G401.6 (cell line): ENCODE measurements at regions not wholly inside any gene's neighbourhood (a gene's known extent, or its start where the extent isn't known, plus 50 kb on each side); places are given as distances from the start of the nearest gene placed in this dataset.

ENCODE experiments used
- FAIRE-seq: peaks from 2 replicates; lab custom pipeline; 2012; peaks lifted over from hg19 to GRCh38; lab: Jason Lieb, UNC

- FAIRE-seq: no peak
Observed at GRCh38 chr2:60400462-60401246, 152.8 kb downstream of the BCL11A start.

DNA sequence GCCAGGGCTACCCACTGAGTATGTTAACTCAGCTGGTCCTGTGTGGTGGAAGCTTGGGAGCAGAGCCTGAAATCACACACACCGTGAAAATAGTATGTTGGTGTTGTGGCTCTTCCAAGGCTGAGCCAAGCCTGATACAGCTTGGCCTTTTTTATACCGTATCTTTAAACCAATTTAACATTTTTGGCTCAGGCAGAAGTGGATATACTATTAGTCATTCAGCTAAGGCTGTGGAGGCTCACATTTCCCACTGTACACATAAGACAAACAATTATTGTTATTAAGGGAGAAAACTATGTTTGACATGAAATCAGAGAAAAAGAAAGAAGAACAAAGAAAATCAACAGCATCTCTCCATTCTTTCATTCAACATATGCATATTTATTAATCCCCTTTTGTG lies 159.0 kb downstream of the BCL11A start:
- FAIRE-seq: no peak

- no peak for FAIRE-seq
Observed at GRCh38 chr2:60391649-60392375, 161.6 kb downstream of the BCL11A start.

DNA sequence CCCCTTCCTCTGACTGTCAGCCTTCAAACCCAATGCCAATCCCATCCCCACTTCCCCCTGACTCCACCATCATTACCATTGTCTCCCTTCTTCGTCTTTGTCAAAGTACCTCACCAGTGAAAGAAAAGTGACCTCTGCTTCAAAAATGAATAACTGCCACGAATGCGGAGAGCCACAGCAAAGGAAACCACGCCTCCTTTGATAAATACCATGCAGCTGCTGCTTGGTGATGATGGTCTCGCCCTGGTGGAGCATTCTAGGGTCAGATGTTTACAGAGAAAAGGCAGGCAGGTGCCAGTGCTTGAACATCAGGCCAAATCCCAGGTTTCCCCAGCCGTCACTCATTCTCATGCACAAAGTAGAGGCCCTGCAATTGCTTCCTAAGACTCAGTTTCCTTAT lies 162.2 kb downstream of the BCL11A start:
- no peak for FAIRE-seq

- FAIRE-seq: no peak
Observed at GRCh38 chr2:60386436-60386835, 167.0 kb downstream of the BCL11A start.

GRCh38 chr2:60385648-60386047 lies 167.8 kb downstream of the BCL11A start:
- FAIRE-seq: no peak

DNA sequence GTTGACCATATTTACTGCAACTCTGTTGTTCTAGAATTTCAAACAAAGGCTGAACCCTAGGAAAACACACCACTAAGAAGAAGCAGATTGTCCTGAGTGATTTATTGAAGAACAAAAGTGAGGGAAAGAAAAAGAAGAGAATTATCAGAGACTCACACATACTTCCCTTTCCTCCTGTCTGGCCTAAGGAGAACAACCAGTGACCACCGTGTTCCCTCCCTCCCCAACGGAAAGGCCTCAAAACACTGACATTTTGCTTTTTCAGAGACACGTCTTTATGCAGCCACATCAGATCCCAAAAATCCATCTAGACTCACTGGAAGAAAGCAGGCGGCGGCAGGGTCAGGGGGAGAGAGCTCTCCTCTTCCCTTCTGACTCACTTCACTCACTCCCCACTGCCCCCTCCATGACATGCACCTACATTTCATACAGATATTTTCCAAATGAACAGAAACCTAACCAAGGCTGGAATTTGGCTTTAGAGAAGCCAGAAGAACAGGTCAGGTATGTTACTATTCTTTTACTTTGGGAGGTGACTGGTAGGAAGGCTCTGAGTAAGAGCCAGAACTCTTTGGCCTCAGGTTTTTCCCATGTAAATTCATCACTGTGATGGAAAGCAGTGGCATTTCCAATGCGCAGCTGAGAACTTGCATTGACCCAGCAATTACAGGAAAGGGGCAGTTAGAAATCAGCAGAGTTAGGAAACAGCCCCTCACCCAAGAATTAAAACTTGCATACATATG lies 169.9 kb downstream of the BCL11A start:
- no peak for FAIRE-seq

DNA sequence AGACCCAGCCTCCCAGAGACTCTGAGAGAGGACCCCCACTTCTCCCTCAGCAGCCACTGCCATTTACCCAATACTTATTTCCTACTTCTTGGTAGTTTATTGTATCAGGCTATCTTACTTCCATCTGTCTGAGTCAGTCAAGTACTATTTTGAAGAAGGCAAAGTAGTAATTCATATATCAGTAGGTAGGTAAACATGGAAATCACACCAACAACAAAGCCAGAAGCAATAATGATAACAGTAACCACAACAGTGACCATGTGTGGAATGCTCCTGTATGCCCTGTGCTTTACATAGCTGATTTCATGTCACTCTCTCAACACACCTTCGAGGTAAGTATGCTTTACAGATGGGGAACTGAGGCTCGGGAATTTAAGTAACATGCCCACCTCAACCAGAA lies 173.0 kb downstream of the BCL11A start:
- no peak for FAIRE-seq

DNA sequence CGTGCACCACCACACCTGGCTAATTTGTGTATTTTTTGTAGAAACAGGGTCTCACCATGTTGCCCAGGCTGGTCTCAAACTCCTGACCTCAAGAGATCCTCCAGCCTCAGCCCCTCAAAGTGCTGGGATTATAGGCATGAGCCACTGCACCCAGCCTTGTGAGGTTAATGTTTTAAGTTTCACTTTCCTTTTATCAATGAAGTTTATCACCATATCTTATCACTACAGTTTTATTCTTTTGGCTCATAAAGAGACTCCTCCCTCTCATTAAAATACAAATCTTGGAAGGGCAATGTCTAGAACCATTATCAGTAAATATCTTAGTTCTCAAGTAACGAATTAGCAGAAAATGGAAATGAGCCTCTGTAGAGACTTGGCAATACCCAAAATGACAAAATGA lies 173.8 kb downstream of the BCL11A start:
- FAIRE-seq: no peak

- FAIRE-seq: no peak
Observed at GRCh38 chr2:60379216-60379615, 174.2 kb downstream of the BCL11A start.

DNA sequence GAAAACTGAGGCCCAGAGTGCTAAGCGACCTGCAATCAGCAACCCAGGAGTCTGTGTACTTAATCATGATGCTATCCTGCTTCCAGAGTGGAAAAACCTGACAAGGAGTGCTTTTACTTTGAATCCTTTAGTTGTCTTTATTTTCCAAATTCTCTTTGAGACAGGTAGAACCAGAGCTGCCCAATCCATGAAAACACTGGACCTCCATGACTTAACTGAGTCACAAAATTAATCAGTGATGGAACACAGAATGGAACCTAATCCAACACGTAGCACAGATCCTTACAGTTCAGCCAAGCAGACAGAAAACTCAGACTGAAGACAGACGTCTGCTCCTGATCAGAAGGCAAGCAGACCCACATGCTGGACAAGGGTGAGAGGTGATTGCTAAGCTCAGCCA lies 175.6 kb downstream of the BCL11A start:
- FAIRE-seq: no peak

- FAIRE-seq: no peak
Observed at GRCh38 chr2:60376252-60376651, 177.2 kb downstream of the BCL11A start.

DNA sequence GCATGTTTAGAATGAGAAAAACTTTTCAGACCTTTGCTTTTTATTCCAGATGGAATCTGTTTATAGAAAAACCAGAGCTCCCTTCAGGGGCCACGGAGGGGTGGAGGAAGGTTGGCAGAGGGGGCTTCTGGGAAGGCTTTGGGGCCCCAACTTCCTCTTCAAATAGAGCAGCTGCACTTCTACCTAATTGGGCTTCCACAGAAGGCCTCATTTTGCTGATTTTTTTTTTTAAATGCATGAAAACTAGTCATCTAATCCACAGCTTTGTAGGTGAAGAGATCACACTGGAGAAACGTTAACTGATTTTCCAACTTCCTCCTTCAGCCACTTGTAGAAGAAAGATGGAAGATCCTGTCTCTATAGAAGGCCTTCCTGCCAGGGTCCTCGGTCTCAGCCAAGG lies 181.8 kb downstream of the BCL11A start:
- no peak for FAIRE-seq

DNA sequence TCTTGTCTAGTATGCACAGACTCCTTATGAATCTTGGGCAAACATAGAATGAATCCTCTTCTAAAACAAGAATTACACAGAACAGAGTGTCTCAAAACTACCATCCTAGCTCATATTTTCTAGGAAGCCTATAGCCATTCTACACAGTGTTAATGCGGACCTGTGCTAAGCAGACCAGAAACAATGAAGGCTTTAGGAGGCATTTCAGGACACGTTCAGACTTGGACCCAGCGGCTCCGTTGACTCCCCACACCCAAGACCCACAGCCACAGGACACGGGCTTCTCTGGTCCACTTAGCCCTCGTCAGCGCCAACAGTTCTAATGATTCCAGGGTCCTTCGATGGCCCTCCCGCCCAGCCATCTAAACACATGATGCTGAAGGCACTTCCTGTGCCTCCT lies 182.2 kb downstream of the BCL11A start:
- no peak for FAIRE-seq

GRCh38 chr2:60370814-60371213 lies 182.6 kb downstream of the BCL11A start:
- no peak for FAIRE-seq

DNA sequence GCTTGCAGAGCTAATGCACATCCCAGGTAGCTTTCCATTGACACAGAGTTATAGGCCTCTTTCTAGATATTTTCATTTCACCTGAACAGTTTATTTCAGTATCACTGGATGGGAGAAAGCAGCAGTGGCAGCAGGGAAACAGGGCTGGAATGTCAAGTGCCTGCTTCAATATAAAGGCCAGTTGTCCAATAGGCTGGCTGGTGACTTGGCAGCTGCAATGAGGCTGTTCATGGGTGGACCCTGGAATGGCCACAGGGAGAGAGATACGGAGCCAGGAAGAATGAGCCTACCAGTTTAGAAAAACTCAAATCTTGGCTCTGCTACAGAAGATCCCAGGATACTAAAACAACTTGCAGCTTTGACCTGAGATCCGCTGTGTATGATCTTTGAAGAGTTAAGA lies 185.0 kb downstream of the BCL11A start:
- no peak for FAIRE-seq

DNA sequence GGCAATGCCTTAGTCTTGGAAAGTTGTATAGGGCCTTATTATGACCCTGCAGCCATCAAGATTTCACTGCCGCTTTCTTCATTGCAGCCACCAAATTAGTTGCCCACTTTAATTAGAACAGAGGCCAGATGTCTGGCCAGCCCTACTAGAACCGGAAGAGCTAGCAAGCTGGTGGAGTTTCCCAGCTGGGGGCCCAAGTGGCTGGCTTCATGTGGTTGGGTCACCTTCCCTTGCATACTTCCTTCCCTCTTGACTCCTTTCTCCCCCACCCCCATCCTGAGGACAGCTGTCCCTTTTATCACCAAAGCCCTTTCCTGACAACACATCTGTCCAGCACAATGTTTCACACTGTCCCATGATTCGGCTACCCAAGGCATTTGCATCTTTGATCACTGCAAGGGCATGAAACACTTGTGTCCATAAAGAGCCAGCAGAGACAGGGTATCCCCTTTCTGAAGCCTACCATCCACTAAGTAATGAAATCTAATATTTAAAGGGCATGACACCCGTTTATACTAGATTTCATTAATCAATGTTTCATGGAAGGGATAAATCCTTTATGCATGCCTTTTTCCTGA lies 187.2 kb downstream of the BCL11A start:
- no peak for FAIRE-seq

DNA sequence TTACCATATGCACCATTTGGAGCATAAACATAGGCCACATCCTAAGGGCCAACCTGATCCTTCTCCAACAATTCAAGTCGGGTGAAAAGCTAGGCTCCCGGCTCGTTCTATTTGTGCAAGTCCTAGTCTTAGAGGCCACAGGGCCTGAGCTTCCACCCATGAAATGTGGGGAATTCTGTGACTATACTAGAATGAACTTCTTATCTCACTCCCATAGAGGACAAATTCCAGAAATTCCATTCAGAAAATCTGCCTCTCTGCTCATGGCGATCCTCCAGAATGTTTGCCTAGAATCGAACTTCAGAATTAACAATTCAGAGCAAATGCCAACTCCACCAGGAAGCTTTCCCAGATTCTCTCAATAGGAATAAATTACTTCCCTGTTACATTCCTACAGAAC lies 187.9 kb downstream of the BCL11A start:
- no peak for FAIRE-seq

- FAIRE-seq: no peak
Observed at GRCh38 chr2:60364491-60364890, 189.0 kb downstream of the BCL11A start.

DNA sequence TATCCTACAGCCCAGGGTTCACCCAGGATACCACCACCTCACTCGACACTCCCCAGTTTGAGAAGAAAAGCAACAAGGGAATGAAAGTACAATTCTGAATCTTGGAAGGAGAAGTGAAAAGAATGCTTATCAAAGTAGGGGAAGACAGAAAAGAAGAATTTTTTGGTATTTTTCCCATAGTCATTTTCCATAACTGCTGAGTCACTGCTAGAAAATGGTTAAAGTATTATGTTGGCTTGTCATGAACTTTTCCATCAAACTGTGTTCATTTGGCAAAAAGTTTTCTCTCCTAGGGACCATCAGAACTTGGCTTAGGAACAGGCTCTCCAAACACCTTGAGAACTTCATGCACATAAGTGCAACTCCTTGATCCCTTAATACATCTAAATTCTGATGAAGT lies 192.0 kb downstream of the BCL11A start:
- no peak for FAIRE-seq

DNA sequence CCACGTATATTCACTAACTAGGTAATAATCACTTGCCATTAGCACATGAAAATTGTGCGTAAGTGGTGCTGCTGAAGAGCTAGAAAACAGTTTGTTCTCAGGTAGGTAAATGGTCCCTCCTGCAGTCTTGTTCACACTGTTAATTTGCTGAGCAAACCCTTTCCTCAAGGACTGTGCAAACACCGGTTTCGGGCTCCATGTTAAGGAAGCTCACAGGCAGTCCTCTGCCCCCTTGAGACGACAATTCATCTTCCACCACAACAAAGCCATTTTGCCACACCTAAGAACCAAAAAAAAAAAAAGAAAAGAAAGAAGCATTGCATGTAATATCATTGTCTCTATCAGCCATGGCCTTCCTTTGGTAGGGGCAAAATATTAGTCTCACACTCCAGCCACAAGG lies 193.9 kb downstream of the BCL11A start:
- FAIRE-seq: no peak

GRCh38 chr2:60358476-60358875 lies 195.0 kb downstream of the BCL11A start:
- no peak for FAIRE-seq

- FAIRE-seq: no peak
Observed at GRCh38 chr2:60357996-60358395, 195.5 kb downstream of the BCL11A start.
